K562 (cell line): ENCODE measurements at regions not wholly inside any gene's neighbourhood (a gene's known extent, or its start where the extent isn't known, plus 50 kb on each side); places are given as distances from the start of the nearest gene placed in this dataset.

Experiments used
- ATAC-seq: fragments of 200-7000 bp; cut with Tn5 transposase; 3 replicates; pipeline ENCODE4 v1.9.1; 2020; ENCODE audit warnings: moderate library complexity
- BruUV-seq: library from RNA; stranded (reverse); fragments of 400-500 nt; replicated peaks from 2 replicates; lab custom pipeline; 2021; lab: Mats Ljungman, UMichigan
- CTCF ChIA-PET: fragments of 300-600 bp; formaldehyde crosslinking; extraction: SDS; loops from one replicate; lab custom pipeline; 2021; ENCODE audit warnings: low intra/inter-chr PET ratio; lab: Yijun Ruan, JAX
- POLR2A ChIA-PET: fragments of 300-600, 350-650 bp; sonication (Branson Sonifier 250); formaldehyde crosslinking; extraction: SDS; loops from one replicate; lab custom pipeline; 2021; ENCODE audit warnings: antibody characterized with exemption, inconsistent platforms; lab: Yijun Ruan, JAX
- DNase-seq, 4 experiments: peaks; one replicate each; pipeline versions ENCODE4 v3.0.0 to v3.0.0-alpha.2; 2011 to 2018; ENCODE audit warnings: low spot score in 3 of 4, mixed read lengths in 3 of 4; ENCODE audit errors: extremely low read depth in 1 of 4
- FAIRE-seq: peaks from 2 replicates; lab custom pipeline; 2011; peaks lifted over from hg19 to GRCh38; lab: Jason Lieb, UNC
- H2AFZ ChIP-seq: 2 replicates; pipeline ENCODE4 v1.6.0; 2011; ENCODE audit warnings: low read depth, low read length, control low read depth, inconsistent platforms
- H3K27ac ChIP-seq: fragments of 200-600 bp; 3 replicates; pipeline ENCODE4 v1.8.0; 2011; ENCODE audit warnings: low read depth, mild to moderate bottlenecking, control low read depth, inconsistent platforms, low read length, moderate library complexity, mixed read lengths; ENCODE audit errors: extremely low read depth
- H3K27me3 ChIP-seq, 2 experiments: fragments of 300-600 bp in 1 of 2; 2 replicates in 1 of 2; 3 replicates in 1 of 2; pipeline versions ENCODE4 v1.6.0 to v1.8.0; 2011; ENCODE audit warnings: inconsistent platforms in 2 of 2, low read length in 2 of 2, mild to moderate bottlenecking in 1 of 2, mixed read lengths in 1 of 2, moderate library complexity in 1 of 2; ENCODE audit not compliant: control insufficient read depth in 2 of 2, insufficient read depth in 2 of 2
- H3K36me3 ChIP-seq: fragments of 300-600 bp; 3 replicates; pipeline ENCODE4 v1.8.0; 2011; ENCODE audit warnings: mild to moderate bottlenecking, low read length, inconsistent platforms; ENCODE audit not compliant: control insufficient read depth, insufficient read depth
- H3K4me1 ChIP-seq, 2 experiments: fragments of 200-600 bp in 1 of 2; replicated peaks in 1 of 2; 2 replicates in 1 of 2; 3 replicates in 1 of 2; pipeline versions ENCODE4 v1.5.1 to v1.8.0; 2011; ENCODE audit warnings: inconsistent platforms in 2 of 2, low read length in 2 of 2, mild to moderate bottlenecking in 1 of 2, mixed read lengths in 1 of 2, moderate library complexity in 1 of 2; ENCODE audit not compliant: control insufficient read depth in 2 of 2, insufficient read depth in 2 of 2
- H3K4me2 ChIP-seq: 2 replicates; pipeline ENCODE4 v1.6.1; 2011; ENCODE audit warnings: low read length, control low read depth, inconsistent platforms, mixed read lengths; ENCODE audit not compliant: insufficient read depth
- H3K4me3 ChIP-seq: fragments of 200-600 bp; sonication (generic), shearing (Covaris generic); 2 replicates; pipeline ENCODE4 v1.5.1; 2016; ENCODE audit warnings: control low read depth, inconsistent platforms
- H3K79me2 ChIP-seq: fragments of 200-600 bp; 3 replicates; pipeline ENCODE4 v1.8.0; 2011; ENCODE audit warnings: low read length, inconsistent platforms; ENCODE audit not compliant: control insufficient read depth, insufficient read depth
- H3K9ac ChIP-seq, 2 experiments: 2 replicates each; pipeline versions ENCODE4 v1.6.0 to v1.6.1; 2011; ENCODE audit warnings: low read depth in 2 of 2, low read length in 2 of 2, control low read depth in 1 of 2, inconsistent platforms in 1 of 2, mild to moderate bottlenecking in 1 of 2, mixed read lengths in 1 of 2; ENCODE audit not compliant: insufficient read depth in 1 of 2
- H3K9me1 ChIP-seq: one replicate; pipeline ENCODE4 v1.6.0; 2011; ENCODE audit warnings: inconsistent platforms, mild to moderate bottlenecking, low read length, moderate library complexity; ENCODE audit not compliant: control insufficient read depth, insufficient read depth
- H3K9me3 ChIP-seq: replicated peaks from 2 replicates; pipeline ENCODE4 v1.5.1; 2011; ENCODE audit warnings: low read depth, low read length, inconsistent platforms; ENCODE audit not compliant: control insufficient read depth, insufficient read depth
- H4K20me1 ChIP-seq: replicated peaks from 2 replicates; pipeline ENCODE4 v1.6.1; 2011; ENCODE audit warnings: low read length, inconsistent platforms, mixed read lengths; ENCODE audit not compliant: control insufficient read depth, insufficient read depth
- CBX8 ChIP-seq: fragments of 200-600 bp; sonication (generic); IDR thresholded peaks from 2 replicates; pipeline ENCODE4 v1.6.1; 2012; ENCODE audit warnings: borderline replicate concordance, mixed run types, low read depth, mild to moderate bottlenecking, moderate library complexity, mixed read lengths, low read length, control low read depth, inconsistent platforms; ENCODE audit not compliant: poor library complexity, severe bottlenecking; ENCODE audit errors: extremely low read depth
- CREB1 ChIP-seq, 2 experiments: sonication (generic) in 1 of 2; formaldehyde crosslinking in 1 of 2; IDR thresholded peaks; 2 replicates each; pipeline versions ENCODE4 v1.6.1 to v1.8.0; 2012 to 2022; ENCODE audit warnings: inconsistent platforms in 1 of 2, mild to moderate bottlenecking in 1 of 2, missing genetic modification reagents in 1 of 2, moderate library complexity in 1 of 2
- CREM ChIP-seq: IDR thresholded peaks from 2 replicates; pipeline ENCODE4 v1.6.1; 2014; ENCODE audit warnings: antibody characterized with exemption, low read depth
- ETV6 ChIP-seq, 3 experiments: fragments of 150-350 bp in 1 of 3; sonication (generic) in 1 of 3; formaldehyde crosslinking in 1 of 3; IDR thresholded peaks; 2 replicates each; pipeline versions ENCODE4 v1.6.1 to v1.8.0; 2014 to 2022; ENCODE audit warnings: borderline replicate concordance in 2 of 3, low read depth in 2 of 3, antibody characterized with exemption in 1 of 3, low read length in 1 of 3, mild to moderate bottlenecking in 1 of 3, missing genetic modification reagents in 1 of 3
- HMG20A ChIP-seq: fragments of 450-650 bp; formaldehyde crosslinking; conservative IDR thresholded peaks from 2 replicates; pipeline ENCODE4 v1.4.0; 2020; ENCODE audit warnings: mild to moderate bottlenecking, mixed read lengths
- RBM15 ChIP-seq: fragments of 200-400 bp; formaldehyde crosslinking; IDR thresholded peaks from 2 replicates; pipeline ENCODE4 v1.6.1; 2018; ENCODE audit warnings: mild to moderate bottlenecking, low read length, moderate library complexity; ENCODE audit not compliant: insufficient read depth
- SAP30 ChIP-seq: fragments of 200-600 bp; sonication (generic); IDR thresholded peaks from 2 replicates; pipeline ENCODE4 v1.6.1; 2012; ENCODE audit warnings: borderline replicate concordance, low read depth, mild to moderate bottlenecking, moderate library complexity, low read length, control low read depth, inconsistent platforms; ENCODE audit not compliant: insufficient read depth, poor library complexity, severe bottlenecking
- SETDB1 ChIP-seq: IDR thresholded peaks from one replicate; pipeline ENCODE4 v1.6.1; 2012; ENCODE audit warnings: low read length, control low read depth, inconsistent platforms
- SMC3 ChIP-seq: conservative IDR thresholded peaks from 2 replicates; pipeline ENCODE4 v1.6.1; 2011; ENCODE audit warnings: low read depth, low read length, improper control_type of control experiment; ENCODE audit not compliant: insufficient read depth
- SPI1 ChIP-seq: IDR thresholded peaks from 2 replicates; pipeline ENCODE4 v1.6.1; 2011; ENCODE audit warnings: low read depth, low read length, control low read depth, borderline replicate concordance
- YY1 ChIP-seq, 3 experiments: IDR thresholded peaks; 2 replicates each; pipeline ENCODE4 v1.6.1; 2011; ENCODE audit warnings: low read length in 2 of 3, mild to moderate bottlenecking in 2 of 3, moderate library complexity in 2 of 3, borderline replicate concordance in 1 of 3, control low read depth in 1 of 3, low read depth in 1 of 3; ENCODE audit not compliant: insufficient read depth in 3 of 3, insufficient replicate concordance in 2 of 3, control insufficient read depth in 1 of 3, insufficient read length in 1 of 3; ENCODE audit errors: extremely low read depth in 1 of 3
- ZBTB8A ChIP-seq: fragments of 450-650 bp; IDR thresholded peaks from 2 replicates; pipeline ENCODE4 v1.6.1; 2018; ENCODE audit warnings: mild to moderate bottlenecking, moderate library complexity; ENCODE audit not compliant: partially characterized antibody
- ZSCAN32 ChIP-seq: fragments of 450-650 bp; formaldehyde crosslinking; IDR thresholded peaks from 2 replicates; pipeline ENCODE4 v1.4.0; 2020; ENCODE audit warnings: mild to moderate bottlenecking, moderate library complexity
- WGBS: fragments of 100-300 bp; shearing (Covaris generic); methylation state at CpG from one replicate; pipeline ENCODE4 v1.1.6; 2016; ENCODE audit warnings: low coverage, mixed read lengths; ENCODE audit not compliant: insufficient coverage; ENCODE audit errors: missing lambda C conversion rate; 5-methylcytosine and 5-hydroxymethylcytosine counted together
- in situ Hi-C: fragments of 300-500 bp; cut with MboI; formaldehyde crosslinking; loops from 4 replicates; pipeline ENCODE4 v1.15.0; 2018; ENCODE audit warnings: inconsistent platforms, mixed read lengths
- intact Hi-C: fragments of 100-400 bp; cut with micrococcal nuclease; formaldehyde crosslinking; loops from 2 replicates; pipeline ENCODE4 v1.14.2; 2022
- TF ChIP-seq, protein P1 (sequence below): fragments of 250-450 bp; sonication (Bioruptor Pico); IDR thresholded peaks from 2 replicates; pipeline ENCODE4 v1.4.0; 2020
- TF ChIP-seq, protein P2 (sequence below): sonication (generic); formaldehyde crosslinking; IDR thresholded peaks from 2 replicates; pipeline ENCODE4 v1.9.0; 2022; ENCODE audit warnings: mild to moderate bottlenecking, missing genetic modification reagents
- TF ChIP-seq, protein P3 (sequence below): fragments of 250-450 bp; sonication (Bioruptor Pico); IDR thresholded peaks from 2 replicates; pipeline ENCODE4 v1.5.0; 2021
- TF ChIP-seq, protein P4 (sequence below): IDR thresholded peaks from 2 replicates; pipeline ENCODE4 v1.6.1; 2014; ENCODE audit warnings: antibody characterized with exemption

DNA sequence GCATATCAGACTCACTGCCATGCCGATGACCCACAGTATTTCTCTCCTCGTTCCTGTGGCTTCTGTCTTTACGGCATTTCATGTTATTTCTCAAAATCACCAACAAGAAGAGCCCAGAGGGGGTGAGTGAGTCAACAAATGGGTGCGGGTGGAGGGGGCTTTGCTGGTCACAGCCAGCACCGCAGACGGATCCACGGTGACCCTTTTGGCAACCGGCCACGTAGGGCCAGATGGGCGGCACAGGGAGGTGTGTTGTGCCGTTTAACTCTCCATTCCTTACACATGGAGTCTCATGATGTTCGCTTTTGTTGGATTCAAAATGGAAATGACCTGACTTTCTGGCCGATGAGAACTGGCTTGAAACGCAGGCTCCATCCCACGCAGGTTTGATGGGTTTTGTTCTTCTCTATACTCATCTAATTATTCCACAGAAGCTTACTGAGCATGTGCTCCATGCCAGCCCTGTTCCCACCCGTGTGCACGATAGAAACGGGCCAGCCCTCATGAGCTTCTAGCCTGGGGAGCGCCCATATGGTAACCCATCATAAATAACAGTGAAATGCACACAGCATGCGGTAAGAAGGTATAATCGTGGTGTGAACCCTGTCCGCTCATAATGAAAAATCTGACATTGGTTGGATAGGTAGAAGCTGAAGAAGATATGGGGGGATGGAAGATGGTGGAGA lies 319.9 kb downstream of the BRD1 start:
- no peak overlapping the region for H3K4me3 ChIP-seq
- no peaks in the 10 kb centered on the region for H3K9me3 ChIP-seq
- ChIA-PET POLR2A (no interaction called here), CTCF (no interaction called here)
- ATAC-seq (no peak), DNase-seq (no peak), FAIRE-seq (no peak)
- H2AFZ ChIP-seq: no peak overlapping the region
- WGBS: 91% methylated on average over 17 of the region's 22 CpGs
- no TSS peak for BruUV-seq
- H3K4me1 ChIP-seq: peaks cover 0 to 3% of the 10 kb centered on the region in 2 experiments; a peak in 3 of 5 replicates
- in situ Hi-C loops (no loop called here), intact Hi-C loops (no loop called here)
- no peak overlapping the region for H3K4me2 ChIP-seq
- H4K20me1 ChIP-seq: peaks cover 2% of the 10 kb centered on the region
- H3K79me2 ChIP-seq: peaks cover 26% of the 10 kb centered on the region
- H3K27ac ChIP-seq: no peak overlapping the region
- no peak overlapping the region for H3K9ac ChIP-seq
- H3K36me3 ChIP-seq: peaks cover 20% of the 10 kb centered on the region
- H3K27me3 ChIP-seq: no peaks in the 10 kb centered on the region
- peaks cover 2% of the 10 kb centered on the region for H3K9me1 ChIP-seq
- TF ChIP-seq CBX8 (no peak), ETV6 (IDR thresholded peaks at IDR 0.05; ENCODE audit: borderline replicate concordance in 1 of 2, low read depth in 2 of 2, low read length in 1 of 2) (no peak), ETV6 (CRISPR knock-in tag; IDR thresholded peaks at IDR 0.05; ENCODE audit: borderline replicate concordance) (no peak), SMC3 (no peak), RBM15 (no peak), SETDB1 (no peak), ZSCAN32 (CRISPR knock-in tag) (no peak), SAP30 (no peak), SPI1 (no peak), CREM (no peak), HMG20A (CRISPR knock-in tag) (no peak), CREB1 (IDR thresholded peaks at IDR 0.05) (no peak), CREB1 (CRISPR knock-in tag; IDR thresholded peaks at IDR 0.05) (no peak), YY1 (IDR thresholded peaks at IDR 0.05; ENCODE audit: borderline replicate concordance in 1 of 3, control insufficient read depth in 1 of 3, extremely low read depth in 1 of 3, insufficient read depth in 3 of 3, insufficient read length in 1 of 3, insufficient replicate concordance in 2 of 3, low read depth in 1 of 3, low read length in 2 of 3) (no peak), ZBTB8A (no peak)
- TF ChIP-seq, protein P1, sequence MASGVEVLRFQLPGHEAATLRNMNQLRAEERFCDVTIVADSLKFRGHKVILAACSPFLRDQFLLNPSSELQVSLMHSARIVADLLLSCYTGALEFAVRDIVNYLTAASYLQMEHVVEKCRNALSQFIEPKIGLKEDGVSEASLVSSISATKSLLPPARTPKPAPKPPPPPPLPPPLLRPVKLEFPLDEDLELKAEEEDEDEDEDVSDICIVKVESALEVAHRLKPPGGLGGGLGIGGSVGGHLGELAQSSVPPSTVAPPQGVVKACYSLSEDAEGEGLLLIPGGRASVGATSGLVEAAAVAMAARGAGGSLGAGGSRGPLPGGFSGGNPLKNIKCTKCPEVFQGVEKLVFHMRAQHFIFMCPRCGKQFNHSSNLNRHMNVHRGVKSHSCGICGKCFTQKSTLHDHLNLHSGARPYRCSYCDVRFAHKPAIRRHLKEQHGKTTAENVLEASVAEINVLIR (CRISPR knock-in tag): no peak
- TF ChIP-seq, protein P2, sequence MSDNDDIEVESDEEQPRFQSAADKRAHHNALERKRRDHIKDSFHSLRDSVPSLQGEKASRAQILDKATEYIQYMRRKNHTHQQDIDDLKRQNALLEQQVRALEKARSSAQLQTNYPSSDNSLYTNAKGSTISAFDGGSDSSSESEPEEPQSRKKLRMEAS (CRISPR knock-in tag): no peak
- TF ChIP-seq, protein P3, sequence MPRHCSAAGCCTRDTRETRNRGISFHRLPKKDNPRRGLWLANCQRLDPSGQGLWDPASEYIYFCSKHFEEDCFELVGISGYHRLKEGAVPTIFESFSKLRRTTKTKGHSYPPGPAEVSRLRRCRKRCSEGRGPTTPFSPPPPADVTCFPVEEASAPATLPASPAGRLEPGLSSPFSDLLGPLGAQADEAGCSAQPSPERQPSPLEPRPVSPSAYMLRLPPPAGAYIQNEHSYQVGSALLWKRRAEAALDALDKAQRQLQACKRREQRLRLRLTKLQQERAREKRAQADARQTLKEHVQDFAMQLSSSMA (CRISPR knock-in tag): no peak
- TF ChIP-seq, protein P4, sequence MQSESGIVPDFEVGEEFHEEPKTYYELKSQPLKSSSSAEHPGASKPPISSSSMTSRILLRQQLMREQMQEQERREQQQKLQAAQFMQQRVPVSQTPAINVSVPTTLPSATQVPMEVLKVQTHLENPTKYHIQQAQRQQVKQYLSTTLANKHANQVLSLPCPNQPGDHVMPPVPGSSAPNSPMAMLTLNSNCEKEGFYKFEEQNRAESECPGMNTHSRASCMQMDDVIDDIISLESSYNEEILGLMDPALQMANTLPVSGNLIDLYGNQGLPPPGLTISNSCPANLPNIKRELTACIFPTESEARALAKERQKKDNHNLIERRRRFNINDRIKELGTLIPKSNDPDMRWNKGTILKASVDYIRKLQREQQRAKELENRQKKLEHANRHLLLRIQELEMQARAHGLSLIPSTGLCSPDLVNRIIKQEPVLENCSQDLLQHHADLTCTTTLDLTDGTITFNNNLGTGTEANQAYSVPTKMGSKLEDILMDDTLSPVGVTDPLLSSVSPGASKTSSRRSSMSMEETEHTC: no peak
